ENCODE measurements at regions not wholly inside any gene's neighbourhood (a gene's known extent, or its start where the extent isn't known, plus 50 kb on each side); places are given as distances from the start of the nearest gene placed in this dataset.

GRCh38 chr1:191371626-191372025 is 786.6 kb upstream of the RGS18 start:
- H3K27me3 ChIP-seq (ENCODE audit: control insufficient read depth, low read length) = no peaks in the 10 kb centered on the region
- H3K4me2 ChIP-seq (ENCODE audit: low read length) = no peak overlapping the region
- H3K36me3 ChIP-seq (ENCODE audit: control insufficient read depth, low read length) = no peaks in the 10 kb centered on the region
- no peak overlapping the region for H3K4me3 ChIP-seq (ENCODE audit: low read length)
- no peaks in the 10 kb centered on the region for H3K79me2 ChIP-seq (ENCODE audit: control insufficient read depth, low read length)
- TF ChIP-seq EZH2phosphoT487 (IDR thresholded peaks at IDR 0.05; ENCODE audit: borderline replicate concordance, low read length) = no peak
- TF ChIP-seq, protein P1, sequence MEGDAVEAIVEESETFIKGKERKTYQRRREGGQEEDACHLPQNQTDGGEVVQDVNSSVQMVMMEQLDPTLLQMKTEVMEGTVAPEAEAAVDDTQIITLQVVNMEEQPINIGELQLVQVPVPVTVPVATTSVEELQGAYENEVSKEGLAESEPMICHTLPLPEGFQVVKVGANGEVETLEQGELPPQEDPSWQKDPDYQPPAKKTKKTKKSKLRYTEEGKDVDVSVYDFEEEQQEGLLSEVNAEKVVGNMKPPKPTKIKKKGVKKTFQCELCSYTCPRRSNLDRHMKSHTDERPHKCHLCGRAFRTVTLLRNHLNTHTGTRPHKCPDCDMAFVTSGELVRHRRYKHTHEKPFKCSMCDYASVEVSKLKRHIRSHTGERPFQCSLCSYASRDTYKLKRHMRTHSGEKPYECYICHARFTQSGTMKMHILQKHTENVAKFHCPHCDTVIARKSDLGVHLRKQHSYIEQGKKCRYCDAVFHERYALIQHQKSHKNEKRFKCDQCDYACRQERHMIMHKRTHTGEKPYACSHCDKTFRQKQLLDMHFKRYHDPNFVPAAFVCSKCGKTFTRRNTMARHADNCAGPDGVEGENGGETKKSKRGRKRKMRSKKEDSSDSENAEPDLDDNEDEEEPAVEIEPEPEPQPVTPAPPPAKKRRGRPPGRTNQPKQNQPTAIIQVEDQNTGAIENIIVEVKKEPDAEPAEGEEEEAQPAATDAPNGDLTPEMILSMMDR (IDR thresholded peaks at IDR 0.05; ENCODE audit: low read depth, low read length, poor library complexity, severe bottlenecking) = no peak
- H3F3A ChIP-seq (ENCODE audit: control insufficient read depth, insufficient read depth) = no peaks in the 10 kb centered on the region
- H3K9me3 ChIP-seq (ENCODE audit: control insufficient read depth, insufficient read depth, low read length) = no peaks in the 10 kb centered on the region
- H3K4me1 ChIP-seq (ENCODE audit: control insufficient read depth, low read length) = no peaks in the 10 kb centered on the region
- no peak overlapping the region for H3K27ac ChIP-seq (ENCODE audit: low read depth, low read length)
- no peaks in the 10 kb centered on the region for H3K9me2 ChIP-seq (replicated peaks; ENCODE audit: control insufficient read depth, low read length)
- H4K20me1 ChIP-seq (ENCODE audit: control insufficient read depth, insufficient read depth, low read depth, low read length) = no peaks in the 10 kb centered on the region

GRCh38 chr1:191388283-191388682 is 770.0 kb upstream of the RGS18 start:
- H3K27ac ChIP-seq (ENCODE audit: low read depth, low read length) = no peak overlapping the region
- H3K4me2 ChIP-seq (ENCODE audit: low read length) = no peak overlapping the region
- H3K27me3 ChIP-seq (ENCODE audit: control insufficient read depth, low read length) = no peaks in the 10 kb centered on the region
- H3K9me3 ChIP-seq (ENCODE audit: control insufficient read depth, insufficient read depth, low read length) = no peaks in the 10 kb centered on the region
- H3K9me2 ChIP-seq (replicated peaks; ENCODE audit: control insufficient read depth, low read length) = no peaks in the 10 kb centered on the region
- no peaks in the 10 kb centered on the region for H3K79me2 ChIP-seq (ENCODE audit: control insufficient read depth, low read length)
- no peaks in the 10 kb centered on the region for H4K20me1 ChIP-seq (ENCODE audit: control insufficient read depth, insufficient read depth, low read depth, low read length)
- no peaks in the 10 kb centered on the region for H3F3A ChIP-seq (ENCODE audit: control insufficient read depth, insufficient read depth)
- no peaks in the 10 kb centered on the region for H3K4me1 ChIP-seq (ENCODE audit: control insufficient read depth, low read length)
- no peak for TF ChIP-seq EZH2phosphoT487 (IDR thresholded peaks at IDR 0.05; ENCODE audit: borderline replicate concordance, low read length)
- TF ChIP-seq, protein P1 (IDR thresholded peaks at IDR 0.05; ENCODE audit: low read depth, low read length, poor library complexity, severe bottlenecking) = no peak
- no peak overlapping the region for H3K4me3 ChIP-seq (ENCODE audit: low read length)
- H3K36me3 ChIP-seq (ENCODE audit: control insufficient read depth, low read length) = no peaks in the 10 kb centered on the region

- no peaks in the 10 kb centered on the region for H3K27me3 ChIP-seq (ENCODE audit: control insufficient read depth, low read length)
These were observed 761.6 kb upstream of the RGS18 start for GRCh38 chr1:191396622-191397021.

GRCh38 chr1:191398551-191398950 is 759.7 kb upstream of the RGS18 start:
- Histone ChIP-seq H3K36me3 (ENCODE audit: control insufficient read depth, low read length) (no peaks in the 10 kb centered on the region), H3F3A (ENCODE audit: control insufficient read depth, insufficient read depth) (no peaks in the 10 kb centered on the region), H3K9me2 (replicated peaks; ENCODE audit: control insufficient read depth, low read length) (no peaks in the 10 kb centered on the region), H3K27me3 (ENCODE audit: control insufficient read depth, low read length) (no peaks in the 10 kb centered on the region), H3K4me3 (ENCODE audit: low read length) (no peak overlapping the region), H3K9me3 (ENCODE audit: control insufficient read depth, insufficient read depth, low read length) (no peaks in the 10 kb centered on the region), H4K20me1 (ENCODE audit: control insufficient read depth, insufficient read depth, low read depth, low read length) (no peaks in the 10 kb centered on the region), H3K4me2 (ENCODE audit: low read length) (no peak overlapping the region), H3K27ac (ENCODE audit: low read depth, low read length) (no peak overlapping the region), H3K79me2 (ENCODE audit: control insufficient read depth, low read length) (no peaks in the 10 kb centered on the region), H3K4me1 (ENCODE audit: control insufficient read depth, low read length) (no peaks in the 10 kb centered on the region)
- TF ChIP-seq EZH2phosphoT487 (IDR thresholded peaks at IDR 0.05; ENCODE audit: borderline replicate concordance, low read length) = no peak
- TF ChIP-seq, protein P1 (IDR thresholded peaks at IDR 0.05; ENCODE audit: low read depth, low read length, poor library complexity, severe bottlenecking) = no peak

More at GRCh38 chr1:191396622-191397021, 761.6 kb upstream of the RGS18 start:
- no peak overlapping the region for H3K4me2 ChIP-seq (ENCODE audit: low read length)
- no peaks in the 10 kb centered on the region for H3K36me3 ChIP-seq (ENCODE audit: control insufficient read depth, low read length)
- no peaks in the 10 kb centered on the region for H3K9me3 ChIP-seq (ENCODE audit: control insufficient read depth, insufficient read depth, low read length)
- H3K79me2 ChIP-seq (ENCODE audit: control insufficient read depth, low read length) = no peaks in the 10 kb centered on the region
- no peak overlapping the region for H3K4me3 ChIP-seq (ENCODE audit: low read length)
- H3K4me1 ChIP-seq (ENCODE audit: control insufficient read depth, low read length) = no peaks in the 10 kb centered on the region
- no peak for TF ChIP-seq EZH2phosphoT487 (IDR thresholded peaks at IDR 0.05; ENCODE audit: borderline replicate concordance, low read length)
- no peaks in the 10 kb centered on the region for H3K9me2 ChIP-seq (replicated peaks; ENCODE audit: control insufficient read depth, low read length)
- no peaks in the 10 kb centered on the region for H4K20me1 ChIP-seq (ENCODE audit: control insufficient read depth, insufficient read depth, low read depth, low read length)
- H3K27ac ChIP-seq (ENCODE audit: low read depth, low read length) = no peak overlapping the region
- no peaks in the 10 kb centered on the region for H3F3A ChIP-seq (ENCODE audit: control insufficient read depth, insufficient read depth)
